Kidney glomerular epithelial cell (primary cell): ENCODE measurements at regions not wholly inside any gene's neighbourhood (a gene's known extent, or its start where the extent isn't known, plus 50 kb on each side); places are given as distances from the start of the nearest gene placed in this dataset.
"Not testable (repeated sequence)": the region's sequence is repeated elsewhere in the genome, so short reads cannot be mapped to it uniquely, and the experiment has no call there.

Source experiments
- DNase-seq: peaks from one replicate; lab custom pipeline; 2025; lab: John Stamatoyannopoulos, UW

DNA sequence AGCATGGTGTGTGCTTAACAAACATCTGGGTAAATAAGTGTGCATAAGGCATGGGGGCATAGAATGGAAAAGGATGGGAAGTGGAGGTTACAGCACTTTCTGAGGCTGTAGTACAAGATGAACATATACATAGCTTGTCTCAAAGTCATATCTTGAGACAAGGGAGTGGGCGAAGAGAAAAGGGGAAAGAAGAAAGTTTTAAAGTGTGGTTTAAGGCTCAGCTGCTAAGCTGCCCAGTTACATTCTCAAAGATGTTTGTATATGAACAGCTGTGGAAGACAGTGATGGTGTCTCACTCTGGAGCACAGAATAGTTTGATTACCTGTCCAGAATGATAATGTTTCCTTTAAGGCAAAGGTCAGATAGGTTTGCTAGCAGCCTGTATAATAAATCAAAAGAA, 61.9 kb upstream of the LANCL2 start:
- no peak for DNase-seq

DNA sequence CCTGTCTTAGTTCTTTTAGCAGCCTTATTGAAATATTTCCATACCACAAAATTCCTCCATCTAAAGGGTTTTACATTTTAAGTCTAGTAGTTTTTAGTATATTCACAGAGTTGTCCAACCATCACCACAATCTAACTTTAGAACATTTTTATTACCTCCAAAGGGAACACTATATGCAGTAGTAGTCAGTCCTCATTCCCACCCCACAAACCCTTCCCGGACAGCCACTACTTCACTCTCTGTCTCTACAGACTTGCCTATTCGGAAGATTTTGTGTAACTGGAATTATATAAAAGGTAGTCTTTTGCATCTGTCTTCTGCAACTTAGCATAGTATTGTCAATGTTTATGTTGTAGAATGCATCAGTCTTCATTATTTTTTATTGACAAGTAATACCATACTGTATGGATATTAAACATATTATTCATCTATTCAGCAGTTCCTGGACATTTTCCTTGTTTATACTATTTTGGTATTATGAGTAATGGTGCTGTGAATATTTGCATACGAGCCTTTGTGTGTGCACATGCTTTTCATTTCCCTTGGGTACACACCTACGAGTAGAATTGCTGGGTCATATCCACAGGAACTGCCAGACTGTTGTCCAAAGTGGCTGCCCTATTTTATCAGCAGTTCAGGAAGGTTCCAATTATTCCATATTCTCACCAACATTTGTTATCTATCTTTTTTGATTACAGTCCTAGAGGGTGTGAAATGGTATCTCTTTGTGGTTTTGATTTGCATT, 60.9 kb upstream of the LANCL2 start:
- no peak for DNase-seq

DNA sequence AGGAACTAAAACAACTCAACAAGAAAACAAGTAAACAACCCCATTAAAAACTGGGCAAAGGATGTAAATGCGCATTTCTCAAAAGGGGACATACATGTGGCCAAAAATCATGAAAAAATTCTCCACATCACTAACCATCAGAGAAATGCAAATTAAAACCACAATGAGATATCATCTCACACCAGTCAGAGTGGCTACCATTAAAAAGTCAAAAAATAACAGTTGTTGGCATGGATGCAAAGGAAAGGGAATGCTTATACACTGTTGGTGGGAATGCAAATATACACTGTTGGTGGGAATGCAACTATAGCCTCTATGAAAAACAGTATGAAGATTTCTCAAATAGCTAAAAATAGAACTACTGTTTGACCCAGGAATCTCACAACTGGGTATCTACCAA, 60.0 kb upstream of the LANCL2 start:
- no peak for DNase-seq

DNA sequence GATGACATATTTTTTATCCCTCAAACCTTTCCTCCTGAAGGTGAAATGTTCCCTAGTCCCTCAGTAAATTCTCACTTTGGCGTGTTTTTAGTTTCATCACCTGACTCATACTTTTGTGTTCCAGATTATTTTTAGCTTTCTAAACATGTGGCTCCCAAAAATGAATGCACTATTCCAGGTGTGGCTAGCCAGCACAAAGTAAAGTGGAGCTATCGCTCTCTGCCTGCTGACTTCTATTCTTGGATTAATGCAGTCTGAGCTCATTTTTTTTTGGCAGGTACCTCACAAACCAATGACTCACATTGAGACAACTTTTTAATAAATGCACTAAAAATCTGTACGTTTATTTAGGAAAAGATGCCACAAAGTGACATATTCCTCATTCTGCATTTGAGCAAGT, 58.8 kb upstream of the LANCL2 start:
- DNase-seq = no peak

DNA sequence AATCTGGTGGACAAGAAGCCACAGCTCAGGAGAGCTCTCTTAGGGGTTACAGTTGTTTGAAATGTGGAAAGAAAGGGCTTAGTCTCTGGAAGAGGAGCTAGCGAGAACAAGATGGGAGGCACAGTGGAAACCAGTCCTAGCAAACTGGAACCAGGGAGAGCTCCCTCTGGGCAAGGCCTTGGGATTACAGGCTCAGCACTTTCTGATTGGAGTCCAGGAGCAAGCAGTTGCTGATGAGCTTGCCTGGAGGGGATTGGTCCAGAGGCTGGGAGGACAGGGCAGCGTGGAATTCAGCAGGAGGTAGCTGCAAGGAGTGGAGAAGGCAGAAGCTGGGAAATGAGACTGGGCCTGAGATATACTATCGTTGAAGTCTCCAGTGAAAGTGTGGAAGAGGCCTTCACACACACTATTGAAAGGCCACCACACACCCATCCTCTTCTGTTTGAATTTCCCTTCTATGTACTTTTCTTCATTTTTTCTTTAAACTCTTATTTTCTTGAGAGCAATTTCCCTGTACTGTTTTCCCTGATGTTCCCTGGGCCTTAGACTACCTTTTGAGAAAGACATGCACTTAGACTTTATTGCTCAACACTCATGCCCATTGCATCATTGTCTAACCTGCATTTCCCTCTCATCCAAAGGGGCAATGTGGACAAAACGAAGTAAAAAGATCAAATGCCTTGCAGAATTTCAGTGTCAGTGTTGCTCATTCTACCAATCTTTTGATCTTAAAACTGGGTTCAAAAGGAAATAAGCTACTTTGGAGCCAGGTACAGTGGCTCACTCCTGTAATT, 57.8 kb upstream of the LANCL2 start:
- no peak for DNase-seq

DNA sequence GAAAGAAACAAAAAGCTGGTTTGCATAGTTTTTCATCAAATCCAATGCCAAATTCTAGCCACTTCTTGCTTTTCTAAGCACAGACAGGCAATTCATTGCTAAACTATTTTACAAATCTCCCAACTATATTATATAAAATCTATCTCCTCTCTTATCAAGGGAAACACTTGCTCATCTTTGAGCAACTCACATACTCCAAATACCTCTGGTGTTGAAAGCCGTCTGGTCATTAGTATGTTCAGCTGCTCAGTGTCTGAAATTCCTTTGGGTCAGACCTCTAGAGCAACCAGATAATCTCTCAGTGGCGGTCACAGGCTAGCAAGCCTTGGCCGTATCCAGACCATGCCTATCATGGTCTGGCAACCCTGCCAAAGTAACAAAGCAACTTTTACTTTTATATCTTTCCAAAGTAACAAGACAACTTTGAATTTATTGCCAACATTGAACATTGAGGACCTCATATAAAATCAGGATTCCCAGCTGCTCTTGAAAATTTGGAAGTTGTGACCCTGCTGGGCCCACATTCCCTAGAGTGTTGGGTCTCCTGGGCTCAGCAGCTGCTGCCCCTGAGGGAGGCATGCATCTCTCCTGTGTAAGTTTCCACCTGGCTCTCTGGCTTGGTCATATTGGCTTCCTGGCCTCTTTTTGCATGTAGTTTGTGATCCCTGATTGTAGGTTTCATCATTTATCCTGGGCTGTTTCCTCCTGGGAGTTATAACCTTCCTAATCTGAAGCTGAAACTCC, 56.8 kb upstream of the LANCL2 start:
- peak; percentile 46 for DNase-seq

DNA sequence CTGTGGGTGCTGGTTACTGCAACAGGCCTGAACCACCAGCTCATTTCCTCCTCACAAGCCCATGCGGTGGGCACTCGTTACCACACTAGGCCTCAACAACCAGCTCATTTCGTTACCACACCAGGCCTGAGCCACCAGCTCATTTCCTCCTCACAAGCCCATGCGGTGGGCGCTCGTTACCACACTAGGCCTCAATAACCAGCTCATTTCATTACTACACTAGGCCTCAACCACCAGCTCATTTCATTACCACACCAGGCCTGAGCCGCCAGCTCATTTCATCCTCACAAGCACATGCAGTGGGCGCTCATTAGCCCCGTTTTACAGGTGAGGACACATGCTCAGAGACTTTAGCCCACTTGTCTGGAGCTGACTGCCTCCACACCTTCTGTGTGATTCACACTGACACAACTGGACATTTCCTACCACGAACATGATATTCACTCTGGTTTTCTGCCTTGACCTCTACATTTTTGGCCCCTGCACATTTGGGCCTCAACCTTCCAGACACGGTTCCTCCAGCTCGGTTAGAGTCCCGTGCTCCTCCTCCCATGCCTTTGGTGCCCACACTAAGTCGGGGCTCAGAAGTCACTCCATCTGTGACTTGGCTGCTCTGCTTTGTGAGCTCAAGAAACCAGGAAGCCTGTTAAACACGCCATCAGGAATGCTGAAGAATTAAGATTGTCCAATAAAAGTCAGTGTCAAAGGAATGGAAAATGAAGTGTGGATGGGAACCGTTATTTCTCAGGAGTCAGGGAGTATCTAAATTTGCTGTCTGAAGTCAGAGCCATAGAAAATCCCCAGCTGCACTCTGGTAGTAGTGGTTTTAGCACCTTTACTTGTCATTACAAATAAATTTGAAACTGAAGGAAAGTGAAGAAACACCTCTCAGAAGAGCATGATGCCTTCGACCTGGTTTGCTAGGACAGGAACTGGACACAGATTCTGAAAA, 55.8 kb upstream of the LANCL2 start:
- no peak for DNase-seq

DNA sequence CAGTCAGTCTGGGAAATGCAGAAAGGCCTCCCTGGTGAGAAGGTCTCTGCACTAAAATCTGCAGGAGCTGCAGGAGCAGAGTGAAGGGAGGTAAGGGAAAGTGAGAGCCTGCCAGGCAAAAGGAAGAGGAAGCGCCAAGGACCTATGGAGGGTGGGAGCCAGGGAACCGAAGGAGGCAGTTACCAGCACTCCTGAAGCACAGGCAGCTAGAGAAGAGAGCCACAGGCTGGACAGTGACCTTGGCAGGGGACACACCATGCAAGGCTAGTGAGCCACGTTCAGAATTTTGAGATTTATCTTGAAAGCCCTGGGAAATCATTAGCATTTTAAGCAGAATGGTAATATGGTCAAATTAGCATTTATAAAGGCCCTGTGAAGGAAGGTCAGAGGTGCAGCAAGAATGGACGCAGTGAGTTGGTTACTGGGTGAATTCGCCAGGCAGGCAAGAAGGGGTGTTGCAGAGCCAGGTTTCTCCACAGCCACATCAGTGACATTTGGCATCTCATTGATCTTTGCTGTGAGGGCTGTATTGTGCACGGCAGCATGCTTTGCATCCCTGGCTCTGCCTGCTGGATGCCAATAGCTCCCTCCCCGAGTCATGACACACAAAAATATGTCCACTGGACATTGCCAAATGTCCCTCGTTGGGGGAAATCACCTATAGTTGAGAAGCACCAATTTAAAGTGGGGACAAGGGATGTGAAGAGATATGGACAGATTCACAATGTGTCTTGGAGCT, 54.7 kb upstream of the LANCL2 start:
- no peak for DNase-seq

DNA sequence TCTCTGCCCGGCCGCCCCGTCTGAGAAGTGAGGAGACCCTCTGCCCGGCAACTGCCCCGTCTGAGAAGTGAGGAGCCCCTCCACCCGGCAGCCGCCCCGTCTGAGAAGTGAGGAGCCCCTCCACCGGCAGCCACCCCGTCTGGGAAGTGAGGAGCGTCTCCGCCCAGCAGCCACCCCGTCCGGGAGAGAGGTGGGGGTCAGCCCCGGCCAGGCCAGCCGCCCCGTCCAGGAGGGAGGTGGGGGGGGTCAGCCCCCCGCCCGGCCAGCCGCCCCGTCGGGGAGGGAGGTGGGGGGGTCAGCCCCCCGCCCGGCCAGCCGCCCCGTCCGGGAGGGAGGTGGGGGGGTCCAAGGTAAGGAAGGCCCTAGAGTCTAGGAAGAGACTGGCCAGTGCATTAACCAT, 53.2 kb upstream of the LANCL2 start:
- DNase-seq = not testable (repeated sequence)

DNA sequence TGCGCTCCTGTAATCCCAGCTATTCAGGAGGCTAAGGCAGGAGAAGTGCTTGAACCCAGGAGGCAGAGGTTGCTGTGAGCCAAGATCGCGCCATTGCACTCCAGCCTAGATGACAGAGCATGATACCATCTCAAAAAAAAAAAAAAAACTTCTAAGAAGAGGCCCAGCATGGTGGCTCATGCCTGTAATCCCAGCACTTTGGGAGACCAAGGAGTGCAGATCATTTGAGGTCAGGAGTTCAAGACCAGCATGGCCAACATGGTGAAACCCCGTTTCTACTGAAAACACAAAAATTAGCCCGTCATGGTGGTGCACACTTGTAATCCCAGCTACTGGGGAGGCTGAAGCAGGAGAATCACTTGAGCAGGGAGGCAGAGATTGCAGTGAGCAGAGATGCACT, 51.5 kb upstream of the LANCL2 start:
- DNase-seq = not testable (repeated sequence)

DNA sequence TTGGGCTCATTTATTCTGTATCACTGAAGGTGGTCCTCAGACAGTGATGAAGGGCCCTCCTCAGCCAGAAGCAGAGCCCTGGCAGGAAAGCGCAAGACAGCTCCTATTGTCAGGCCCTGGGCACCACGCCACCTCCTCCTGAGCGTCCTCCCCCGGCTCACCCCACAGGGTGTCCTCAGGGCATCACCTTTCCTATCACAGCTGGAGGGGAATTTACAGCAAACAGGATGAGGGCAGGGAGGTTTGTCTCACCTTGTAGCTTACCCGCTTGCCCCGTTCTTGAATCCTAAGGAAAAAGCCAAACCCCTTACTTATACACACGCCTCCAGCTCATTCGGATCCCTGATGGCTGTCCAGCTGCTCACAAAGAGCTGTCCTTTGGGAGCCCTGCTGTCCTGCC, 50.2 kb upstream of the LANCL2 start:
- DNase-seq = no peak
